Activated naive CD8-positive, alpha-beta T cell treated with anti-CD3 and anti-CD28 coated beads, Interleukin-2, amount 50 U/mL, for 24 hours (primary cell): ENCODE measurements at regions not wholly inside any gene's neighbourhood (a gene's known extent, or its start where the extent isn't known, plus 50 kb on each side); places are given as distances from the start of the nearest gene placed in this dataset.
A peak's percentile ranks its signal among the peaks of the same experiment; 100 is the strongest.
"Not testable (repeated sequence)": the region's sequence is repeated elsewhere in the genome, so short reads cannot be mapped to it uniquely, and the experiment has no call there.

Source experiments
- ATAC-seq: fragments of 150-1000 bp; cut with Tn5 transposase; one replicate; pipeline ENCODE4 v1.10.0; 2021
- DNase-seq: peaks from one replicate; pipeline ENCODE4 v3.0.0; 2021
- H3K27ac Mint-ChIP-seq: one replicate; pipeline ENCODE4 v1.8.0; 2021; ENCODE audit warnings: mild to moderate bottlenecking, mixed read lengths
- H3K27me3 Mint-ChIP-seq: one replicate; pipeline ENCODE4 v1.8.0; 2021; ENCODE audit warnings: mixed read lengths
- H3K36me3 Mint-ChIP-seq: one replicate; pipeline ENCODE4 v1.8.0; 2021; ENCODE audit warnings: low read depth, mixed read lengths
- H3K4me1 Mint-ChIP-seq: one replicate; pipeline ENCODE4 v1.8.0; 2021; ENCODE audit warnings: mixed read lengths
- H3K4me3 Mint-ChIP-seq: one replicate; pipeline ENCODE4 v1.8.0; 2021; ENCODE audit warnings: mild to moderate bottlenecking, moderate library complexity, mixed read lengths
- H3K9me3 Mint-ChIP-seq: one replicate; pipeline ENCODE4 v1.8.0; 2021; ENCODE audit warnings: mixed read lengths

- Mint-ChIP-seq H3K9me3 (peaks cover 17% of the 10 kb centered on the region), H3K27ac (no peak overlapping the region), H3K4me3 (no peak overlapping the region), H3K27me3 (peaks cover 4% of the 10 kb centered on the region), H3K4me1 (peaks cover 8% of the 10 kb centered on the region), H3K36me3 (no peaks in the 10 kb centered on the region)
- ATAC-seq (no peak), DNase-seq (no peak)
Observed at GRCh38 chr20:1752045-1752444, 94.5 kb upstream of the SIRPG start.

GRCh38 chr20:1748777-1749176 is 91.2 kb upstream of the SIRPG start:
- Mint-ChIP-seq H3K9me3 (peaks cover 17% of the 10 kb centered on the region), H3K27ac (no peak overlapping the region), H3K27me3 (peaks cover 1% of the 10 kb centered on the region), H3K36me3 (no peaks in the 10 kb centered on the region), H3K4me3 (no peak overlapping the region), H3K4me1 (no peaks in the 10 kb centered on the region)
- ATAC-seq, result no peak
- DNase-seq, result no peak

- no peaks in the 10 kb centered on the region for H3K4me1 Mint-ChIP-seq
- no peak for ATAC-seq
Observed at GRCh38 chr20:1747953-1748577, 90.5 kb upstream of the SIRPG start.

GRCh38 chr20:1742049-1742434 is 84.5 kb upstream of the SIRPG start:
- not testable (repeated sequence) for H3K27me3 Mint-ChIP-seq, H3K36me3 Mint-ChIP-seq, DNase-seq, H3K9me3 Mint-ChIP-seq, H3K27ac Mint-ChIP-seq, ATAC-seq, H3K4me1 Mint-ChIP-seq, H3K4me3 Mint-ChIP-seq

More at GRCh38 chr20:1747953-1748577, 90.5 kb upstream of the SIRPG start:
- H3K27me3 Mint-ChIP-seq, result no peaks in the 10 kb centered on the region
- peaks cover 17% of the 10 kb centered on the region for H3K9me3 Mint-ChIP-seq
- H3K4me3 Mint-ChIP-seq, result no peak overlapping the region
- no peak overlapping the region for H3K27ac Mint-ChIP-seq
- H3K36me3 Mint-ChIP-seq, result no peaks in the 10 kb centered on the region
- DNase-seq, result no peak

GRCh38 chr20:1741309-1742048 is 83.9 kb upstream of the SIRPG start:
- Mint-ChIP-seq H3K4me3 (no peak overlapping the region), H3K27me3 (peaks cover 8% of the 10 kb centered on the region), H3K9me3 (no peaks in the 10 kb centered on the region), H3K36me3 (no peaks in the 10 kb centered on the region), H3K4me1 (peaks cover 4% of the 10 kb centered on the region), H3K27ac (no peak overlapping the region)
- DNase-seq (no peak), ATAC-seq (no peak)

- no peak overlapping the region for H3K27ac Mint-ChIP-seq
- no peak for DNase-seq
- no peak for ATAC-seq
- H3K36me3 Mint-ChIP-seq, result no peaks in the 10 kb centered on the region
- H3K9me3 Mint-ChIP-seq, result no peaks in the 10 kb centered on the region
- no peak overlapping the region for H3K4me3 Mint-ChIP-seq
- H3K27me3 Mint-ChIP-seq, result peaks cover 7% of the 10 kb centered on the region
- peaks cover 31% of the 10 kb centered on the region for H3K4me1 Mint-ChIP-seq
Observed at GRCh38 chr20:1737134-1737533, 79.6 kb upstream of the SIRPG start.

- H3K27me3 Mint-ChIP-seq, result peaks cover 3% of the 10 kb centered on the region
- no peak overlapping the region for H3K27ac Mint-ChIP-seq
- no peak overlapping the region for H3K4me3 Mint-ChIP-seq
- DNase-seq (no peak), ATAC-seq (no peak)
- peaks cover 41% of the 10 kb centered on the region for H3K4me1 Mint-ChIP-seq
- H3K9me3 Mint-ChIP-seq, result no peaks in the 10 kb centered on the region
- H3K36me3 Mint-ChIP-seq, result no peaks in the 10 kb centered on the region
Observed at GRCh38 chr20:1735417-1736089, 78.0 kb upstream of the SIRPG start.

- Mint-ChIP-seq H3K9me3 (no peaks in the 10 kb centered on the region), H3K27ac (no peak overlapping the region), H3K36me3 (no peaks in the 10 kb centered on the region), H3K4me3 (no peak overlapping the region), H3K4me1 (peaks cover 41% of the 10 kb centered on the region), H3K27me3 (peaks cover 3% of the 10 kb centered on the region)
- no peak for DNase-seq
- ATAC-seq, result peak; percentile 89
Observed at GRCh38 chr20:1734269-1734858, 76.8 kb upstream of the SIRPG start.

- not testable (repeated sequence) for ATAC-seq
Observed at GRCh38 chr20:1731828-1732375, 74.3 kb upstream of the SIRPG start.

GRCh38 chr20:1730981-1731711 is 73.6 kb upstream of the SIRPG start:
- not testable (repeated sequence) for H3K9me3 Mint-ChIP-seq, H3K36me3 Mint-ChIP-seq, ATAC-seq, H3K27me3 Mint-ChIP-seq
- peak overlapping the region; percentile 80 for H3K27ac Mint-ChIP-seq
- peak; percentile 20 for DNase-seq
- H3K4me1 Mint-ChIP-seq, result peaks cover 41% of the 10 kb centered on the region
- H3K4me3 Mint-ChIP-seq, result peak overlapping the region; percentile 72

More at GRCh38 chr20:1731828-1732375, 74.3 kb upstream of the SIRPG start:
- H3K36me3 Mint-ChIP-seq, H3K9me3 Mint-ChIP-seq, H3K27me3 Mint-ChIP-seq: not testable (repeated sequence)
- Mint-ChIP-seq H3K4me1 (peaks cover 41% of the 10 kb centered on the region), H3K4me3 (peak overlapping the region; percentile 72), H3K27ac (peak overlapping the region; percentile 80)
- DNase-seq, result peak; percentile 22

- not testable (repeated sequence) for DNase-seq, H3K27ac Mint-ChIP-seq, H3K27me3 Mint-ChIP-seq, H3K9me3 Mint-ChIP-seq, H3K4me3 Mint-ChIP-seq, ATAC-seq, H3K36me3 Mint-ChIP-seq
- peaks cover 18% of the 10 kb centered on the region for H3K4me1 Mint-ChIP-seq
Observed at GRCh38 chr20:1727303-1727702, 69.7 kb upstream of the SIRPG start.

- no peak for ATAC-seq
- Mint-ChIP-seq H3K9me3 (peaks cover 5% of the 10 kb centered on the region), H3K4me3 (no peak overlapping the region), H3K27ac (no peak overlapping the region), H3K36me3 (no peaks in the 10 kb centered on the region), H3K4me1 (peaks cover 9% of the 10 kb centered on the region), H3K27me3 (no peaks in the 10 kb centered on the region)
- no peak for DNase-seq
Observed at GRCh38 chr20:1724901-1725300, 67.3 kb upstream of the SIRPG start.

GRCh38 chr20:1722513-1723050 is 65.0 kb upstream of the SIRPG start:
- no peak for ATAC-seq
- H3K9me3 Mint-ChIP-seq, result peaks cover 5% of the 10 kb centered on the region
- DNase-seq, result no peak
- H3K4me1 Mint-ChIP-seq, result peaks cover 13% of the 10 kb centered on the region
- H3K4me3 Mint-ChIP-seq, result no peak overlapping the region
- no peak overlapping the region for H3K27ac Mint-ChIP-seq
- H3K27me3 Mint-ChIP-seq, result no peaks in the 10 kb centered on the region
- H3K36me3 Mint-ChIP-seq, result no peaks in the 10 kb centered on the region
